22Rv1 (cell line): ENCODE measurements at regions not wholly inside any gene's neighbourhood (a gene's known extent, or its start where the extent isn't known, plus 50 kb on each side); places are given as distances from the start of the nearest gene placed in this dataset.

Experiments
- H3K27ac ChIP-seq: fragments of 450-650 bp; 2 replicates; pipeline ENCODE4 v1.5.1; 2017
- CTCF ChIP-seq: fragments of 450-650 bp; IDR thresholded peaks from 2 replicates; pipeline ENCODE4 v1.5.1; 2017; ENCODE audit warnings: mild to moderate bottlenecking
- ZFX ChIP-seq: fragments of 450-650 bp; IDR thresholded peaks from 2 replicates; pipeline ENCODE4 v1.6.1; 2017; ENCODE audit warnings: antibody characterized with exemption, borderline replicate concordance

- H3K27ac ChIP-seq = no peak overlapping the region
- TF ChIP-seq CTCF (no peak), ZFX (no peak)
Measured at GRCh38 chr6:21828704-21829103, 235.2 kb downstream of the SOX4 start.

GRCh38 chr6:21829126-21829525, 235.6 kb downstream of the SOX4 start:
- H3K27ac ChIP-seq = no peak overlapping the region
- TF ChIP-seq ZFX = no peak
- TF ChIP-seq CTCF = no peak

GRCh38 chr6:21831521-21832291, 238.2 kb downstream of the SOX4 start:
- no peak for TF ChIP-seq CTCF
- no peak for TF ChIP-seq ZFX
- H3K27ac ChIP-seq = no peak overlapping the region

GRCh38 chr6:21836277-21836676, 242.7 kb downstream of the SOX4 start:
- H3K27ac ChIP-seq = no peak overlapping the region
- TF ChIP-seq ZFX (no peak), CTCF (no peak)

- TF ChIP-seq CTCF (no peak), ZFX (no peak)
- no peak overlapping the region for H3K27ac ChIP-seq
Measured at GRCh38 chr6:21836772-21837425, 243.3 kb downstream of the SOX4 start.

GRCh38 chr6:21840428-21840827, 246.9 kb downstream of the SOX4 start:
- no peak overlapping the region for H3K27ac ChIP-seq

More at GRCh38 chr6:21840428-21840827, 246.9 kb downstream of the SOX4 start:
- TF ChIP-seq ZFX (no peak), CTCF (no peak)
